OCI-LY7 (cell line): ENCODE measurements at regions not wholly inside any gene's neighbourhood (a gene's known extent, or its start where the extent isn't known, plus 50 kb on each side); places are given as distances from the start of the nearest gene placed in this dataset.
"Not testable (repeated sequence)": the region's sequence is repeated elsewhere in the genome, so short reads cannot be mapped to it uniquely, and the experiment has no call there.

Source experiments
- BruUV-seq: library from RNA; stranded (reverse); fragments of 400-500 nt; replicated peaks from 2 replicates; lab custom pipeline; 2021; lab: Mats Ljungman, UMichigan
- CTCF ChIA-PET: fragments of 300-600 bp; sonication (Branson Sonifier 250); formaldehyde crosslinking; loops from one replicate; lab custom pipeline; 2022; ENCODE audit warnings: antibody characterized with exemption; ENCODE audit not compliant: unreplicated experiment; lab: Charles Lee
- POLR2A ChIA-PET: fragments of 300-600 bp; sonication (Branson Sonifier 250); formaldehyde crosslinking; loops from one replicate; lab custom pipeline; 2022; ENCODE audit warnings: antibody characterized with exemption; lab: Charles Lee
- DNase-seq: peaks from one replicate; pipeline ENCODE4 v3.0.0-alpha.2; 2015; ENCODE audit warnings: low spot score
- H2AFZ ChIP-seq: fragments of 200-600 bp; sonication (generic), shearing (Covaris generic); 2 replicates; pipeline ENCODE4 v1.6.1; 2014; ENCODE audit warnings: mild to moderate bottlenecking, antibody characterized with exemption, low read length, moderate library complexity
- H3K27ac ChIP-seq: fragments of 200-600 bp; sonication (generic); 2 replicates; pipeline ENCODE4 v1.5.1; 2014; ENCODE audit warnings: mixed run types, low read depth, mild to moderate bottlenecking, moderate library complexity, low read length, inconsistent platforms; ENCODE audit not compliant: poor library complexity, severe bottlenecking
- H3K36me3 ChIP-seq: fragments of 200-600 bp; sonication (generic); 2 replicates; pipeline ENCODE4 v1.6.1; 2014; ENCODE audit warnings: mild to moderate bottlenecking, antibody characterized with exemption, low read length, moderate library complexity, mixed read lengths; ENCODE audit not compliant: insufficient read depth
- H3K4me1 ChIP-seq: fragments of 200-600 bp; sonication (generic); 2 replicates; pipeline ENCODE4 v1.5.1; 2014; ENCODE audit warnings: mild to moderate bottlenecking, low read length; ENCODE audit not compliant: insufficient read depth, poor library complexity, severe bottlenecking
- H3K4me2 ChIP-seq: fragments of 200-600 bp; sonication (generic); 2 replicates; pipeline ENCODE4 v1.6.1; 2014; ENCODE audit warnings: mild to moderate bottlenecking, low read length
- H3K4me3 ChIP-seq: fragments of 200-600 bp; sonication (generic); 2 replicates; pipeline ENCODE4 v1.5.1; 2014; ENCODE audit warnings: mild to moderate bottlenecking, low read depth, low read length; ENCODE audit not compliant: poor library complexity, severe bottlenecking
- H3K79me2 ChIP-seq: fragments of 200-600 bp; sonication (generic); 2 replicates; pipeline ENCODE4 v1.6.1; 2016; ENCODE audit warnings: low read depth, mild to moderate bottlenecking, low read length, moderate library complexity, mixed read lengths; ENCODE audit not compliant: insufficient read depth
- H3K9me2 ChIP-seq: fragments of 200-600 bp; sonication (generic); 2 replicates; pipeline ENCODE4 v1.6.1; 2016; ENCODE audit warnings: mild to moderate bottlenecking, low read length, mixed read lengths; ENCODE audit not compliant: insufficient read depth
- H3K9me3 ChIP-seq: fragments of 200-600 bp; sonication (generic); 2 replicates; pipeline ENCODE4 v1.6.1; 2014; ENCODE audit warnings: mild to moderate bottlenecking, mixed run types, low read length, mixed read lengths
- H4K20me1 ChIP-seq: fragments of 200-600 bp; sonication (generic); 2 replicates; pipeline ENCODE4 v1.6.1; 2014; ENCODE audit warnings: mild to moderate bottlenecking, antibody characterized with exemption, low read length, moderate library complexity, mixed read lengths; ENCODE audit not compliant: insufficient read depth
- CTCF ChIP-seq: fragments of 200-600 bp; sonication (generic); conservative IDR thresholded peaks from 2 replicates; pipeline ENCODE4 v1.5.1; 2014; ENCODE audit warnings: mild to moderate bottlenecking, antibody characterized with exemption, low read length, moderate library complexity, mixed read lengths
- EZH2phosphoT487 ChIP-seq: fragments of 200-600 bp; sonication (generic); IDR thresholded peaks from 2 replicates; pipeline ENCODE4 v1.6.1; 2018; ENCODE audit warnings: low read depth, borderline replicate concordance, mild to moderate bottlenecking, mixed run types, antibody characterized with exemption, low read length, moderate library complexity, mixed read lengths
- intact Hi-C: fragments of 100-400 bp; cut with micrococcal nuclease; formaldehyde crosslinking; loops from one replicate; pipeline ENCODE4 v1.10.0; 2022; ENCODE audit not compliant: unreplicated experiment

DNA sequence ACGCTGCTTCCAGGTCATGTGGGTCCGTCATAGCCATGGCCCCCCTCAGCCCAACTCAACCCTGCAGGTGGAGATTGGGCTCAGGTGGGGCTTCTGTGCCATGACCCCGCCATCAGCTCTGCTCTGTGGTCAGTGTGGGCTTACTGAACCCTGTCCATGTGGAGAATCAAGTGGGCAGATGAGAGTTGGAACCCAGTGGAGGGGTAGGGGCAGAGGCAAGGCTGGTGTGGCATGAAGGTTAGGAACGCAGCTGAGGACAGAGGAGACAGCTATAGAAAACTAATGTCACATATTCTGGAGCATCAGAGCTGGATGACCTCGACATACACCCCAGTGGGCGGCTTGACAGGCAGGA, 355.9 kb downstream of the PTPRU start:
- intact Hi-C loops, result no loop called here
- H3K4me2 ChIP-seq, result no peak overlapping the region
- no peaks in the 10 kb centered on the region for H3K9me2 ChIP-seq
- no peak for DNase-seq
- TF ChIP-seq CTCF (no peak), EZH2phosphoT487 (no peak)
- no TSS peak for BruUV-seq
- no peaks in the 10 kb centered on the region for H3K4me1 ChIP-seq
- H3K27ac ChIP-seq, result no peak overlapping the region
- H3K9me3 ChIP-seq, result no peaks in the 10 kb centered on the region
- CTCF ChIA-PET, result no interaction called here
- no peak overlapping the region for H3K4me3 ChIP-seq
- no peaks in the 10 kb centered on the region for H3K36me3 ChIP-seq
- no peaks in the 10 kb centered on the region for H3K79me2 ChIP-seq
- POLR2A ChIA-PET, result no interaction called here
- H4K20me1 ChIP-seq, result no peaks in the 10 kb centered on the region
- no peak overlapping the region for H2AFZ ChIP-seq

DNA sequence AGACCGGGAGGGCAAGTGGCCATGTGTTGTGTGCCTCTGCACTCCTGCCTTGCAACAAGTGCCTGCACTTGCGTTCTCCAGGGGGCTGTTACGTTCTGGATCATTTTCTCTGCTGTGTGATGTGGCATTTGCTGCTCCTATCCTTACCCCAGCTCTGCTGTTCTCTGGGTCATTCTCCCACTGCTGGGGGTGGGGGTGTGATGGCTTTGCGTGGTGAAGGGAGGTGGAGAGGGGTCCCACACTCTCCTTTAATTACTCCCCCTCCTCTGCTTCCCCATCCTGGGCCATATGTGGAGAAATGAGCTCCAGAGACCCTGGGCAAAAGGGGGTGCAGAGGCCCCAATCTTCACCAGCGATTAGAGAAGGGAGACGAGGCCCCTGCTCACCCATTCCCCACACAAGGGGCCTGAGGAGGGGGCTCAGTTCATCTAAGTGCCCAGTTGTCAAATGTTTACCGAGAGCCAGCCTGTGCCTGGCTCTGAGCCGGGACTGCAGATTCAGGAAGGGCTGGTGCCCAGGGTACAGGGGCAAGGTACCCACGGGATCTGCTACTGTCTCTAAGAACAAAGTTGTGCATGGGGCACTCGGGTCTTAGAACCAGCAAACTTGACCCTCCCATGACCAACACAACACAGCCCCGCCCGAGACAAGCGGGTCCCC, 355.4 kb downstream of the PTPRU start:
- H2AFZ ChIP-seq, result no peak overlapping the region
- H3K79me2 ChIP-seq, result no peaks in the 10 kb centered on the region
- POLR2A ChIA-PET, result no interaction called here
- no peak overlapping the region for H3K27ac ChIP-seq
- H3K4me1 ChIP-seq, result no peaks in the 10 kb centered on the region
- no peak overlapping the region for H3K4me3 ChIP-seq
- H3K36me3 ChIP-seq, result no peaks in the 10 kb centered on the region
- TF ChIP-seq CTCF (no peak), EZH2phosphoT487 (no peak)
- DNase-seq, result no peak
- no peaks in the 10 kb centered on the region for H3K9me3 ChIP-seq
- no TSS peak for BruUV-seq
- intact Hi-C loops, result no loop called here
- no peak overlapping the region for H3K4me2 ChIP-seq
- CTCF ChIA-PET, result no interaction called here
- H4K20me1 ChIP-seq, result no peaks in the 10 kb centered on the region
- H3K9me2 ChIP-seq, result no peaks in the 10 kb centered on the region

- no peak overlapping the region for H3K4me3 ChIP-seq
- no peaks in the 10 kb centered on the region for H3K9me2 ChIP-seq
- H3K9me3 ChIP-seq, result no peaks in the 10 kb centered on the region
- H4K20me1 ChIP-seq, result no peaks in the 10 kb centered on the region
- H3K27ac ChIP-seq, result no peak overlapping the region
- H3K36me3 ChIP-seq, result no peaks in the 10 kb centered on the region
- CTCF ChIA-PET, result no interaction called here
- no peak for DNase-seq
- POLR2A ChIA-PET, result interaction anchor here (0.5 kb wide), 1 partner anchor 1119 kb away, joined by 3 read pairs; no protein-coding TSS in a partner anchor
- no peak for TF ChIP-seq CTCF
- no peak for TF ChIP-seq EZH2phosphoT487
- no TSS peak for BruUV-seq
- intact Hi-C loops, result no loop called here
- H3K4me2 ChIP-seq, result no peak overlapping the region
- no peak overlapping the region for H2AFZ ChIP-seq
- no peaks in the 10 kb centered on the region for H3K79me2 ChIP-seq
- no peaks in the 10 kb centered on the region for H3K4me1 ChIP-seq
These were observed 354.6 kb downstream of the PTPRU start for GRCh38 chr1:29590583-29591565.

DNA sequence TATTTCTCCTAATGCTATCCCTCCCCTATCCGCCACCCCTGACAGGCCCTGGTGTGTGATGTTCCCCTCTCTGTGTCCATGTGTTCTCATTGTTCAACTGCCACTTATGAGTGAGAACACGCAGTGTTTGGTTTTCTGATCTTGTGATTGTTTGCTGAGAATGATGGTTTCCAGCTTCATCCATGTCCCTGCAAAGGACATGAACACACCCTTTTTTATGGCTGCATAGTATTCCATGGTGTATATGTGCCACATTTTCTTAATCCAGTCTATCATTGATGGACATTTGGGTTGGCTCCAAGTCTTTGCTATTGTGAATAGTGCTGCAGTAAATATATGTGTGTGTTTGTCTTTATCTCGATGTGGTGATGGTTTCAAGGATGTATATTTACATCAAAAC, 353.4 kb downstream of the PTPRU start:
- H4K20me1 ChIP-seq, CTCF ChIA-PET, DNase-seq, H3K79me2 ChIP-seq, H3K36me3 ChIP-seq, BruUV-seq, H3K4me3 ChIP-seq, intact Hi-C loops, H3K4me1 ChIP-seq, H2AFZ ChIP-seq, POLR2A ChIA-PET, H3K27ac ChIP-seq, H3K4me2 ChIP-seq, H3K9me2 ChIP-seq, H3K9me3 ChIP-seq: not testable (repeated sequence)
